COLO668 (cell line): ENCODE measurements at regions not wholly inside any gene's neighbourhood (a gene's known extent, or its start where the extent isn't known, plus 50 kb on each side); places are given as distances from the start of the nearest gene placed in this dataset.
"Not testable (repeated sequence)": the region's sequence is repeated elsewhere in the genome, so short reads cannot be mapped to it uniquely, and the experiment has no call there.

Experiments used
- DNase-seq: peaks from one replicate; lab custom pipeline; 2025; ENCODE audit not compliant: unreplicated experiment; lab: John Stamatoyannopoulos, UW

DNA sequence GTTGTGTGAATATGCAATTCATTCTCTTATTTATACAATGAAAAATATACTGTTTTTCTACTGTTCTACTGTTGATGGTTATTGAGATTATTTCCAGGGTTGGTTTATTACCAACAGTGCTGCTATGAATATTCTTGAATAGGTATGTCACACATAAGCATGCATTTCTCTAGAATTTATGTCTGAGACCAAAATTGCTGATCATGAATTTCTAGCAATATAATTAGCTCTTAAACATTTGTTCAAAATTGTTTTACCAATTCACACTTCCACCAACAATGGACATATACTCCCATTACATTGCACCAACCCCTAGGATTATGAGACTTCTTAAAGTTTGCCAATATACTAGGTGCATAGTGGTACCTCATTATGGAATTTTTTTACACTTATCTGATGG lies 164.1 kb upstream of the KCNQ5 start:
- no peak for DNase-seq

GRCh38 chr6:72458521-72458920 lies 163.3 kb upstream of the KCNQ5 start:
- no peak for DNase-seq

GRCh38 chr6:72461144-72461543 lies 160.7 kb upstream of the KCNQ5 start:
- no peak for DNase-seq

GRCh38 chr6:72464246-72464645 lies 157.6 kb upstream of the KCNQ5 start:
- DNase-seq, result no peak

DNA sequence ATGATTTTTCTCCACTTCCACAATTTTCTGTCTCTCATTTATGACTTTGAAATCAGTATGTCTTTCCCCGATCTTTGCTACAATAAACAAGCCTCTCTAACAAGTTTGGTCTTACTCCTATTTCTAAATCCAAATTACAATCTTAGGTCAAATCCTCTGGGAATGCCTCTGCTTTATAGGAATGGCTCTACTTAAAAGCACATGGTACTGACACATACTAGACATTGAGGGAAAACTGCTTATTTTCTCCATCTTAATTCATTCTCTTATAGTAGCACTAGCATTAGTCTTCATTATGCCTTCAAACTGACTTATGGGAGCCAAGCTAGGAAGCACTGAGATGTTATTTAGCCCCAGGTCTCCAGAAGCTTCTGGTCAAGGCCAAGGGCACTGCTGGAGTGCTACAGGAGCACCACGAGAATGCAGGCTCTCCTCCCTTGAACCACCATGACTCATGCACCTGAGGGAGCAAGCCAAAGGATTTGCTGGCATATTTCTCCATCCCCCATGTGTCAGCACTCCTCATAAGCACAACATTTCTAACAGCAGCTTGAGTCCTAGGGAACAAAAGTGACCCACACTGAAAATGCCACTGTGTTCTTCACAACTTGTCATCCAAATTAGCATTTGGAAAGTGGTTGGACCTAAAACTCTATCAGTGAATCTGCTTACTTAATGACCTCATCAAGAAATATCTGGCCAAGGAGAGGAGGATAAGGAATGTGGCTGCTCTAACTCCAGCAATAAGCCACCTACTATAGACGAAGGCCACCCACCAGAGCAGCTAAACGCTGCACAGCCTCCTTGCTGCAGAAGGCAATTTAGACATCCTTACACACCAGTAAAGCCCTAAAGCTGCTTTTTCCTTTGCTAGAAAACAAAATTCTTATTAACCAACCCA lies 156.8 kb upstream of the KCNQ5 start:
- DNase-seq, result no peak

DNA sequence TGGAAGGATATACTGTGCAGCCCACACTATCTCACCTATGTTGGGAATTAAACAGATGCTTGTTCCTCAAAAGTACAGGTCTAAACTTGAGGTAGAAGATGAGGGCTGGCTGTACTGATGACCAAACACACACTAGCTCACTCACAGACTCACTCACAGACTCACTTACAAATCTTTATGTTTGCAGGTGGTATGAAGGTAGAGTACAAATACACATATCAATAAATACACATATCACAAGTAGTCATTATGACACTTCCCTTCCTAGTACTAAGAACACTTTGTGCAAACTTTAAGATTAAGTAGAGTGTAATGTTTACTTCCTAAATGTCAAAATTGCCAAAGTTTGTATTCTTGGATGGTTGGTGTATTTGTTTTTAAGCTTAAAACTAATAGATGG lies 155.4 kb upstream of the KCNQ5 start:
- no peak for DNase-seq

DNA sequence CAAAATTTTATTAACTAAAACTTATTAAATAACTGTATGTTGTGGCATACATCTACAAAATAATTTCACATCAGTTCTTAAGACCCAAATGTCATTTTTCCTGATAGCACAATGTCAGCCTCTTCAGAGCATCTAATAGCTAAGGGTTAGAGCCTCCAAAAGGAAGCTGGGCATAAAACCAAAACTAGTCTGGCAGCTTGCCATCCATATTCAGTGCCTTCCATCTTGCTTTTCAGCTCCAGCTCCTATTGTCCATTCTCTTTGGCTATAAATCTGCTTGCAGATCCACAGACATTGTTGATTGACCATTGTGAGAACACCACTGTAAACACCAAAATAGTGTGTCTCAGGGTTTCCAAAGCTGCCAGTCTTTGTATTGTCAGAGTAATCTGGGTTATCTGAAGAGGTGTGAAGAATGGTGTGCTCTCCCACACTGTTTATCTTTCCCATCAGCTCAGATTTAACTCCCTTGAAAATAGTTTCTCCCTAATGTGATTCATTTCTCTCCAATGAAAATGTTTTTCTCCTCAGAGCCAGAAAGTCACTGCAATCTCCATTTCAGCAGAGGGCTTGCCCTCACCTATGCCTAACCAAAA lies 154.8 kb upstream of the KCNQ5 start:
- peak; percentile 21 for DNase-seq

- not testable (repeated sequence) for DNase-seq
These were observed 152.4 kb upstream of the KCNQ5 start for GRCh38 chr6:72469406-72469983.

GRCh38 chr6:72476051-72476450 lies 145.8 kb upstream of the KCNQ5 start:
- no peak for DNase-seq

- DNase-seq, result no peak
These were observed 145.2 kb upstream of the KCNQ5 start for GRCh38 chr6:72476646-72477045.

GRCh38 chr6:72495441-72495840 lies 126.4 kb upstream of the KCNQ5 start:
- DNase-seq, result no peak

DNA sequence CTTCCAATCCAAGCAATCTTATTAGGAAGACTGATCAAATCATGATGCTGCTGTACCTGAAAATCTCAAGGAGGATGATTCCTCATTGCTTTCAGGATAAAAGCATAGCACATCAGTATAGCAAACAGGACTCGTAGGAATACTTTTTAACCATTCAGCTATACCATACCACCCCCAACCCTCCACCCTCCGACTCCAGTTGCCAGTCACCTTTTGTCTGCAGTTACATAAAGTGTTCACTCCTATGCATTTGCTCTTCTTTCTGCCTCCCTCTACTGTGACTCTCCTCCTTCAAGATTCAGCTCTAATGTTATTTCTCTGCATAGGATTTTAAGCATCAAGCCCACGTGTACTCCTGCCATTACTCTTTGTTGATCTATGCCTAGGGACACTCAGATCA lies 124.7 kb upstream of the KCNQ5 start:
- DNase-seq, result no peak

GRCh38 chr6:72500669-72501068 lies 121.2 kb upstream of the KCNQ5 start:
- no peak for DNase-seq

DNA sequence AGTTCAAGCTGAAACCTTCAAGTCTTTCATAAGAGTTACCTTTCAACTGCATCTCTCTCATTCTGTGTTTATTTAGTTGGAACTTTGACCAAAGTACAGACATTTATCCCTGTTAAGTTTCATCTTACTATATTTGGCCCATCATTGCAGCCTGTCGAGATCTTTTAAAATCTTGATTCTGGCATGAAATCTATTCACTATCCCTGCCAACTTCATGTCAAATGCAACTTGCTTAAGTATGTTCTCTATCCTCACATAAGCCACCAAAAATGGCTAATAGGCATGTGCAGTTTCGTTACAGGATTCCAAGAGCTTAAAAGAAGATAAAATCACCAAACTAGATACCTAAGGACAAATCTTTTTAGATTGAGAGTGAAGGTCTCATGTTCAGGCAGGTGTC lies 117.5 kb upstream of the KCNQ5 start:
- DNase-seq, result no peak

GRCh38 chr6:72505446-72505845 lies 116.4 kb upstream of the KCNQ5 start:
- DNase-seq, result no peak

DNA sequence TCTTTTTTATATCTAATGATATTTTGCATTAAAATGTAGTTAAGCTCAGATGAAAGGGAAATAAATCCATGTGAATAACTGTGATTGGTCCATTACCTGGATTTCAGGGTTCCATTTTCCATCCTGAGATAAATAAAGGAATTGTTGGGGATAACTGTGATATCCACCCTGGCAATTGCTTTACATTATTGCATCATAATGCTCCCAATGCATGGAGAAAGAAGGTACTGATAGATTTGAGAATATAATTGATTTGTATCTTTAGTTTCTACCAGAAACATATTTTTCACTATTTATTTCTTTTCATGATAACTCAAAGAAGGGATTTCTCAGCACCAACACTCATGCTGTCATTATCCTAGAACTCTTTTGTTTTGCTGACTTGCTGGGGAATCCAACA lies 102.0 kb upstream of the KCNQ5 start:
- DNase-seq, result no peak

- no peak for DNase-seq
These were observed 100.2 kb upstream of the KCNQ5 start for GRCh38 chr6:72521684-72522083.

GRCh38 chr6:72522735-72523141 lies 99.1 kb upstream of the KCNQ5 start:
- DNase-seq, result peak; percentile 67

GRCh38 chr6:72524011-72524645 lies 97.7 kb upstream of the KCNQ5 start:
- DNase-seq, result peak; percentile 59

- DNase-seq, result no peak
These were observed 95.9 kb upstream of the KCNQ5 start for GRCh38 chr6:72525821-72526510.

GRCh38 chr6:72530152-72530551 lies 91.7 kb upstream of the KCNQ5 start:
- DNase-seq, result no peak
